Umbilical cord (tissue), 1 donor: ENCODE measurements at regions not wholly inside any gene's neighbourhood (a gene's known extent, or its start where the extent isn't known, plus 50 kb on each side); places are given as distances from the start of the nearest gene placed in this dataset.

Experiments used
- DNase-seq: peaks from one replicate; pipeline ENCODE4 v3.0.0-alpha.2; 2015; ENCODE audit warnings: low spot score

DNA sequence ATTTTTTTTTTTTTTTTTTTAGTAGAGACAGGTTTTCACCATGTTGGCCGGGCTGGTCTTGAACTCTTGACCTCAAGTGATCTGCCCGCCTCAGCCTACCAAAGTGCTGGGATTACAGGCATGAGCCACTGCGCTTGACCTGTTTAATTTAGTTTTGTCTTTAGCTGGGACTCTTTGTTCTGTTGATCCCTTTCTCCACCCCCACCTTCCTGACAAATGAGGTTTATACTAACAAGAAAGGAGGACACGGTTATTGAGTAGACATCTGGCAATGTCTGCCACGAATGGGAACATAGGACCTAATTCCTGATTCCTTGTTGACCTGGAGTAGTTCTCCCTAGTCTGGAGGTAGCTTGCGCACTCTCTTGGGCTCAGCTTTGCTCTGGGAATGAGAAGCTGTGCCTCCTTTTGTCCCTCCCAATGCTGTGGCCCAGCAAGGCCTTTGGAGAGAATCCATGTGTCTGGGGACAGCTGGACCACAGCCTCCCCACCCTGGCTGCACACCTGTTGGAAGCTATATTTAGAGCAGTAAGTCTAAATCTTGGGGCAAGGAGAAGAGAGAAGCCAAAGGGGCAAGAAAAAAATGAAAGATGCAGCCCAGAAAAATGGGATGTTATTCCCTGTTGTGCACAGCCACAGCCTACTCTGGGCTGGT, 53.2 kb upstream of the ADPGK start:
- DNase-seq = no peak

- no peak for DNase-seq
These were observed 51.8 kb upstream of the ADPGK start for GRCh38 chr15:72835294-72835890.

GRCh38 chr15:72833561-72833960, 50.0 kb upstream of the ADPGK start:
- no peak for DNase-seq
